KOPT-K1 (cell line): ENCODE measurements at regions not wholly inside any gene's neighbourhood (a gene's known extent, or its start where the extent isn't known, plus 50 kb on each side); places are given as distances from the start of the nearest gene placed in this dataset.
"Not testable (repeated sequence)": the region's sequence is repeated elsewhere in the genome, so short reads cannot be mapped to it uniquely, and the experiment has no call there.

Source experiments
- H3K27ac ChIP-seq: fragments of 200-600 bp; sonication (generic); 2 replicates; pipeline ENCODE4 v1.5.1; 2016; ENCODE audit warnings: antibody characterized with exemption, mild to moderate bottlenecking, low read depth, low read length; ENCODE audit not compliant: poor library complexity, severe bottlenecking
- H3K36me3 ChIP-seq: fragments of 200-600 bp; sonication (generic); 2 replicates; pipeline ENCODE4 v1.5.1; 2017; ENCODE audit warnings: antibody characterized with exemption, mild to moderate bottlenecking, low read length, moderate library complexity; ENCODE audit not compliant: insufficient read depth
- H3K9me3 ChIP-seq: fragments of 200-600 bp; sonication (generic); 2 replicates; pipeline ENCODE4 v1.5.1; 2017; ENCODE audit warnings: antibody characterized with exemption, low read length, mild to moderate bottlenecking; ENCODE audit not compliant: insufficient read depth, poor library complexity, severe bottlenecking

DNA sequence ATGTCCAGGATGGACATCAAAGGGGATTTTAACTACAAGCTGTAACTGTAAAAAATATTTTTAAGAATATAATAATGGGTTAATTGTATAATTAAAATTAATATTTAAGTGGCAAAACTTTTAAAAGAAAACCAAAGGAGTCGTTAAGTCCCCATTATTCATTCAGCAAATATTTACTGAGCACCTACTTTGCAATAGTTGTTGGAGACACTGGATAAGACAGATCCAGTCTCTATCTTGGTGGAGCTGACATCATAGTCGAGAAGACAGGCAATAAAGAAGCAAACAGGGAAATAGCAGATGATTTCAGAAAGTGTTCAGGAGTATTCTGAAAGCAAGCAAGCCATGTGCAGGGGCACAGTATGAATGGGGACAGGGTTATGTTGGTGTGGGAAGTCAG, 137.0 kb downstream of the CEBPB start:
- H3K27ac ChIP-seq = no peak overlapping the region
- H3K36me3 ChIP-seq = no peaks in the 10 kb centered on the region
- peaks cover 15% of the 10 kb centered on the region for H3K9me3 ChIP-seq

DNA sequence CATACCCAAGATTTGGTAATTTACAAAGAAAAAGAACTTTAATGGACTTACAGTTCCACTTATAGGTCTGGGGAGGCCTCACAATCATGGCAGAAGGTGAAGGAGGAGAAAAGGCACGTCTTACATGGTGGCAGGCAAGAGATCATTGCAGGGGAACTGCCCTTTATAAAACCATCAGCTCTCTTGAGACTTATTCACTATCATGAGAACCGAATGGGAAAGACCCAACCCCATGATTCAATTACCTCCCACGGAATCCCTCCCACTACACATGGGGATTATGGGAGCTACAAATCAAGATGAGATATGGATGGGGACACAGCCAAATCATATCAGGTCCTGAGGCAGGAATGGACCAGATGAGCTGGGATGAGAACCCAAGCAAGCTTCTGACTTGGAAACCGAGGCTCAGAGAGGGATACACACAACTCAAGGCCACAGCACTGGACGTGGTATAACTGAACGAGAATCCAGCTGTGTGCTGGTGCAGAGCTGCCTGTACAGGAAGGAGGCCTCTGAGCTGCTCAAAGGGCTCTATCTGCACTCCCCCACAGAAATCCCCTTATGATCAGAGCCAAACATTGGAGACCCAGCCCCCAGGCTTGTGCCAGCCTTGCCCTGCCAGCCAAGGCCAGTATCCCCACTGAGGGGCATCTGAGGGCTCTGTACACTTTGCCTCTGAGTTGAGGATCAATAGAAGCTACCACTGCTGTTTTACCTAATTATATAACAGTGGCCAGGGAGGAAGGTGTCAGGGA, 137.8 kb downstream of the CEBPB start:
- Histone ChIP-seq H3K27ac (no peak overlapping the region), H3K9me3 (peaks cover 15% of the 10 kb centered on the region), H3K36me3 (no peaks in the 10 kb centered on the region)

DNA sequence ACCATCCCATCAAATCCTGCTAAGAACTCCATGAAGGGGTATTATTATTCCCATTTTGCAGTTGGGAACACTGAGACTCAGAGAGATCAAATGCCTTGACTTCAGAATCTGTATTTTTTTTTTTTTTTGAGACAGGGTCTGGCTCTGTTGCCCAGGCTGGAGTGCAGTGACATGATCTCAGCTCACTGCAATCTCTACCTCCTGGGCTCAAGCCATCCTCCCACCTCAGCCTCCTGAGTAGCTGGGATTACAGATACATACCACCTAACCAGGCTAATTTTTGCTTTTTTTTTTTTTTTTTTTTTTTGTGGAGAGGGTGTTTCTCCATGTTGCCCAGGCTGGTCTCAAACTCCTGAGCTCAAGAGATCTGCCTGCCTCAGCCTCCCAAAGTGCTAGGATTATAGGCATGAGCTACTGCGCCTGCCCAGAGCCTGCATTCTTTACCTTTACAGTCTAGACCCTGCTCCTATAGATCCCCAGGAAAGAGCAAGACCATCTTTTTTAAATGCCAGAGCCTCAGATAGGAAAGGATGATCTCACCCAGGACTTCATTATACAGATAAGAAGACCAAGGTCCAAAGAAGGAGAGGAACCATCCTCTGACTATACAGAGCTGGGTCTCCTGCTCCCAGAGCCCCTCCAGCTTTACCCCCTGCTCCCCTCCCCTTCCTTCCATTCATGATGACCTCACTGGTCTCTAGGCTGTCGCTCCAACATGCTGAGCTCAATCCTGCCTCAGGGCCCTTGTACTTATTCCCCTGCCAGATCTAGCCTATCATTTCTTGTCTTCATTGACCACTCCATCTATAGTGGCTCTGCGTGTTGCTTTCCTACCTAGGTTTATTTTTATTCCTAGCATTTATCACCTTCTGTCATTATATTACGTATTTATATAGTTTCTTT, 138.6 kb downstream of the CEBPB start:
- Histone ChIP-seq H3K36me3 (no peaks in the 10 kb centered on the region), H3K27ac (no peak overlapping the region), H3K9me3 (peaks cover 15% of the 10 kb centered on the region)

DNA sequence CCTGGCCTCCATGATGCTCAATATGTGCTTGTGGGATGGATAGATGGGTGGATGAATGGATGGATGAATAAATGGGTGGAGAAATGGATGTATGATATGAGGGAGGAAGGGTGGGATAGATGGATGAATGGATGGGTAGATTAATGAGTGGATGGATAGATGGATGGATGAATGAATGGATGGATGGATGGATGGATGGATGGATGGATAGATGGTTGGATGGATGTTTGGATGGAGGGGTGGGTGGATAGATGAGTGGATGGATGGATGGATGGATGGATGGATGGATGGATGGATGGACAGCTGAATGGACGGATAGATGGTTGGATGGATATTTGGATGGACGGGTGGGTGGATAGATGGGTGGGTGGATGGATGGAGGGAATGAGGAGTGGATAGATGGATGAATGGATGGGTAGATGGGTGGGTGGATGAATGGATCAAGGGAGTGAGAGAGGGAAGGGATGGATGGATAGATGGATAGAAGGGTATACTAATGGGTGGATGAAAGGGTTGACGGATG, 139.4 kb downstream of the CEBPB start:
- peaks cover 15% of the 10 kb centered on the region for H3K9me3 ChIP-seq
- no peaks in the 10 kb centered on the region for H3K36me3 ChIP-seq
- no peak overlapping the region for H3K27ac ChIP-seq

DNA sequence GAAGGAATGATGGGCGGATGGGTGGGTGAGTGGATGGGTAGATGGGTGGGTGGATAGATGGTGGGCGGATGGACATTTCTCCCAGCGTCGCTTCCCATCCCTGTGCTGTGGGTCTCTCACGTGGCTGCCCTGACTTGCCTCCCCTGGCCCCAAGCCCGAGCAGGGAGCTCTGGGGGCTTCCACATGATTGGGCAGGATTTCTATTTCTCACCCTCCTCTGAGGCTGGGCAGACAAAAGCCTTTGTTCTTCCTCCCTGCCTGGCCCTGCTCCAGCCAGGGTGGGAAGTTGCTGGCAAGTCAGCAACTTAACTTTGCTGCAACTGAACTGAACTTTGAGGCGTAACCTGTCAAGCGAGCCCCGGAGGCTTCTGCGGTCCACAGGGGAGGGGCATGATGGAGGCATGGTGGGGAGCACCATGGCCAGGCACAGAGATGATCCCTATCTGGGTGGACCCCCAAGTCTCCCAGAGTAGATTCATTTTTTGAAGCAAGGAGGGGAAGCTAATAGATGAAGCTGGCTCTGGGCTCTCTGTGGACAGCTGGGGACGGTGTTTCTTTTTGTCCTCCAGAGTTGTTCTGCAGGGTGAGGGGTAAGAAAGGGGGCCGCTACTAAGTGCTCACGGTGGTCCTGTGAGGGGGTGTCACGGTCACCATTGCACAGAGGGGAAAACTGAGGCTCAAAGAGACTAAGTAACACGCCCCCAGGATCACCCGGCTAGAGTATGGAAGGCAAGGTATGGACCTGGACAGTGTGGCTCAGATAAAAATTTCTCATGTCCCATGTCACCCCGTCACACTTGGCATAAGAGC, 140.1 kb downstream of the CEBPB start:
- Histone ChIP-seq H3K9me3 (peaks cover 15% of the 10 kb centered on the region), H3K36me3 (no peaks in the 10 kb centered on the region), H3K27ac (no peak overlapping the region)

DNA sequence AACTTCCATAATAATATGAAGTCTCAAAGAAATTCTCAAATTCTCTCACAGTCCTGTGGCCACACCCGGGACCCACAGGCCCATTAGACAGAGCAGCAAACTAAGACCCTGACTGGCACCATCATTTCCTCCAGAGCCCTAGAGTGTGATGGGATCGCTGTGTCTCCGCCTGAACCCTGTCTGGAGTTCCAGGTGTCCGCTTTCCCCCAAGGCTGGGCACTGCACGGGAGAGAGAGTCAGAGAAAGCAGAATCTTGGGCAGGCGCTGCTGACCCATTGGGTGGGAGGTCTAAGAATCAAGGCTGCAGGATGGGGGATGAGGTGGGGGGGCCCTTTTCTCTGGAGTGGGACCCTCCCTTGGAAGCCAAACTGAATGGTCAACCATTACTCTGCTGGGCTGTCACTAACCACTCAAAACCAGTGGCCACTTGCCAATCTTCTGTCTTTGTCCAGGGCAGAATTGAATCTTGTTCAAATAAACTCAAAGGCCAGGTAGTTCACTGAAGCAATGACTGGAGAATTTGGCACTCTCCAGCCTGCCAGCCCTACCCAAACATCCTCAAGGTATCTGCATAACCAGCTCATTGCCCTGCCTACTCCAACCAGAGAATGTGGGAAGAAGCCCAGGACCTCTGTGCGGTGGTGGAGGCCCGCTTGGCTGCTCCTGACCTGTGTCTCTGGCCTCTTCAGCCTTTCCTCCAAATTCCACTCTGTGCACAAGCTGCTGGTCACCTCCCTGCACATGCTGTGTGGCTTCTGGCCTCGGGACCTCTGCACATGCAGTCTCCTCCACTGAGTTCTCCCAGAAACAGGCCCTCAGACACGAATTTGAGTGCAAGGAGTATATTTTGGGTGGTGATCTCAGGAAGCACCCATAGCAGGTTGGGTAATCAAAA, 141.1 kb downstream of the CEBPB start:
- H3K36me3 ChIP-seq = no peaks in the 10 kb centered on the region
- H3K9me3 ChIP-seq = peaks cover 15% of the 10 kb centered on the region
- no peak overlapping the region for H3K27ac ChIP-seq

DNA sequence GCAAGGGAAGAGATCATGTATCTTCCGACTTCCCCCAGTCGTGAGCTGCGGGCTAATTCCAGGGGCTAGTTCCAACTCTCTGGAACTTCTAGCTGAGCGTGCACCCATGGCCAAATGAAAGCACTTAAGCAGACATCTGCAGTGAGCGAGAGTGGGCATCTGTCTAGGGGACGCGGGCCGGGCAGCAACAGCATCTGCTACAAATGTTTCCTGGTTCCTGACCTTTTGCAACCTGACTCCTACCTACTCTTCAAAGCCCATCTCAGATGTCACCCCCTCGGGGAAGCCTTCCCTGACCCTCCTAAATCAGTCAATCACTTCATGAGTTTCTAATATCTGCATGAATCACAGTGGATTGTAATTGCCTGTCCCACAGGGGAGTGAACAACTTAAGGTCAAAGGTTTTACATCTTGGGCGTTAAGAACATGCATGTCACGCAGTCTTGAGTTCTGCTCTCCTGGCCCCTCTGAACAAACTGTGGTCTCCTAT, 141.9 kb downstream of the CEBPB start:
- no peak overlapping the region for H3K27ac ChIP-seq
- peaks cover 15% of the 10 kb centered on the region for H3K9me3 ChIP-seq
- H3K36me3 ChIP-seq = no peaks in the 10 kb centered on the region

DNA sequence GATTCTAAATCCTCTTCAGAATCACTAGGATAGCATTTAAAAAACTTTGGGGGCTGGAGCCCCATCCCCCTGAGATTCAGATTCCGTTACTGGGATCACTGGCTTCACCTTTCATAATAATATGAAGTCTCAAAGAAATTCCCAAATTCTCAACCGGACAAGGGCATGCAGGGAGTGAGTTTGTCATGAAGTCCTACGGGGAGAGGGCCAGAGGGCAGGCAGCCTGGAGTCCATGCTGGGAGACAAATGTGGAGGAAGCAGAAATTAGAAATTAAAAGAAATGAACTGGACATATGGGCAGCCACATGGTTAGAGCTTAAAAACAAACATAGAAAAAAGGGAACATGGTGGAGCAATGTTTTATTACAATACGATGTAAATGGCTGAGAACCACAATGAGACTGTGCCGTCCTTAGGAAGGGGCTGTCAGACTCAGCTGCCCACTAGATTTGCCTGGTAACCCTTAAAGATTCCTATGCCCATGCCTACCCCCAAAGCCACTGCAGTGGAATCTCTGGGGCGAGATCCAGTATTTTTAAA, 142.6 kb downstream of the CEBPB start:
- Histone ChIP-seq H3K9me3 (peaks cover 9% of the 10 kb centered on the region), H3K27ac (no peak overlapping the region), H3K36me3 (no peaks in the 10 kb centered on the region)

DNA sequence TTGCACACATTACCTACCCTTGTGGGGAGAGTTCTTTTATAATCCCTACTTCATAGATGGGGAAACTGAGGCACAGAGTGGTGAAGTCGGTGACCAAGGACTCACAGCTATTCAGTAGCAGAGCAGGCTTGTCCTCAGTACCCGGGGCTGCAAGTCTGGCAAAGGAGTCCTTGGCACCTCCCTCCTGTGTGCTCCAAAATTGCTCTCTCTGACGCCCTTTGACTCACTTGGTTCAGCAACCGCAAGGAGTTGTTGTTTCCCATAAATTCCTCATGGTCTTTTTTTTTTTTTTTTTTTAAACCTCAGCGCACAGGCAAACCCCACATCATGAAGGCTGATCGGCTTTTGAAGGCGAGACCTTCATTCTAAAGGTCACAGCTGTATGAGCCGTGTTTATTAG, 143.2 kb downstream of the CEBPB start:
- Histone ChIP-seq H3K9me3 (peaks cover 3% of the 10 kb centered on the region), H3K27ac (no peak overlapping the region), H3K36me3 (no peaks in the 10 kb centered on the region)

DNA sequence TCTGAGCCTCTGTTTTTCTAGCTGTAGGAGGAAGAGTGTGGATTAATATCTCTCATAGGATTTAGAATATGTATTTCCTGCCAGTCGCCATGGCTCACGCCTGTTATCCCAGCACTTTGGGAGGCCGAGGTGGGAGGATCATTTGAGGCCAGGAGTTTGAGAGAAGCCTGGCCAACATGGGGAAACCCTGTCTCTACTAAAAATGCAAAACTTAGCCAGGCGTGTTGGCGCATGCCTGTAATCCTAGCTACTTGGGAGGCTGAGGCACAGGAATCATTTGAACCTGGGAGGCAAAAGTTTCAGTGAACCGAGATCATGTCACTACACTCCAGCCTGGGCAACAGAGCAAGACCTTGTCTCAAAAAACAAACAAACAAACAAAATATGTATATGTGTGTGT, 143.9 kb downstream of the CEBPB start:
- not testable (repeated sequence) for H3K27ac ChIP-seq, H3K36me3 ChIP-seq, H3K9me3 ChIP-seq

DNA sequence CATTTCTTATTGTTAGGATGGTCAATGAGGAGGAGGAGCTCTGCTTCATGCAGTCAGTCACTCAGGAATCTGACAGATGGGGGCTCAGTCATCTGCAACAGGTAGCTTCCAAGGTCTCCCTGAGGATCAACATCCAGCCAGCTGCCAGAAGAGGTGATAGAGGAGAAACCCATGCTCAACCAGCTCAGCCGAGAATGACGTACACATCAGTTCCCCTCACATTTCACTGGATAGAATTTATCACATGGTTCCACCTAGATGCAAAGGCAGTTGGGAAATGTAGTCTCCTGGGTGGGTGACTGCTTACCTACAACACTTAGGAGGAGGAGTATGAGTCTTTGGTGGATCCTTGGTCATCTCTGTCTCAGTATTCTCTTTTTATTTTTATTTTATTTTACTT, 144.5 kb downstream of the CEBPB start:
- Histone ChIP-seq H3K36me3 (no peaks in the 10 kb centered on the region), H3K27ac (no peak overlapping the region), H3K9me3 (no peaks in the 10 kb centered on the region)

DNA sequence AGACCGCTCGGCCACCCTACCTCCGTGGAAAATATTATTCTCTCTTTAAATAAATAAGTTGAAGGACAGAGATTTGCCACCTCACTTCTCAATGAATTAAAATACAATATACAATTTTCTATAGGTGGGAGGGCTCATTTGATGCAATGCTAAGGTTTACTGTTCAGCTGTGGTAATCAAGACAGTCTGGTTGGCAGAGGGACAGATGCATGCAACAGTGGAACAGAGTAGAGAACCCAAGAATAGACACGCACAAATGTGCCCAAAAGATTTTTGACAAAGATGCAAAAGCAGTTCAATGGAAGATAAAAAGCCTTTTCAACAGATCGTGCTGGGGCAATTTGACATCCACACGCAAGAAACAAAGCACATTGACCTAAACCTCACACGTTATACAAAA, 145.2 kb downstream of the CEBPB start:
- Histone ChIP-seq H3K27ac (no peak overlapping the region), H3K9me3 (no peaks in the 10 kb centered on the region), H3K36me3 (no peaks in the 10 kb centered on the region)

DNA sequence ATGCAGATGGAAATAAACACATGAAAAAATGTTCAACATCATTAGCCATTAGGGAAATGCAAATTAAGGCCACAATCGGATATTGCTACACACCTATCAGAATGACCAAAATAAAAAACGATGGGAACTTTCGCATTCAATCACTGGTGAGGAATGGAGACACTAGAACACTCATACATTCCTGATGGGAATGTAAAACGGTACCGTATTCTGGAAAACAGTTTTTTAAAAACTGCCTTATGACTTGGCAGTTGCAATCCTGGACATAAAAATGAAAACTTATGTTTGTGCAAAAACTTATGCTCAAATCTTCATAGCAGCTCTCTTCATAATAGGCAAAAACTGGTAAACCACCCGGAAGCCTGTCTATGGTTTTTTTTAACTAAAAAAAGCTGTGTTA, 146.0 kb downstream of the CEBPB start:
- Histone ChIP-seq H3K27ac (no peak overlapping the region), H3K36me3 (no peaks in the 10 kb centered on the region), H3K9me3 (no peaks in the 10 kb centered on the region)
